Gastroesophageal sphincter (tissue), 4 donors: ENCODE measurements at regions not wholly inside any gene's neighbourhood (a gene's known extent, or its start where the extent isn't known, plus 50 kb on each side); places are given as distances from the start of the nearest gene placed in this dataset.
"Not testable (repeated sequence)": the region's sequence is repeated elsewhere in the genome, so short reads cannot be mapped to it uniquely, and the experiment has no call there.

Experiments used
- ATAC-seq: fragments of 150-250 bp; one replicate; pipeline ENCODE4 v1.9.1; 2016; ENCODE audit warnings: mild to moderate bottlenecking, moderate library complexity
- H3K27ac ChIP-seq, 4 donors: fragments of 200-600 bp; sonication (generic) in 3 of 4; 1 replicate in 3 of 4; 2 replicates in 1 of 4; pipeline ENCODE4 v1.5.1; 2016 to 2019
- H3K27me3 ChIP-seq: fragments of 200-600 bp; sonication (generic); one replicate; pipeline ENCODE4 v1.5.1; 2019
- H3K36me3 ChIP-seq, 2 donors: fragments of 200-600 bp; sonication (generic); one replicate each; pipeline ENCODE4 v1.5.1; 2019; ENCODE audit warnings: control low read depth in 1 of 2
- H3K4me1 ChIP-seq, 3 donors: fragments of 200-600 bp; sonication (generic); 1 replicate in 2 of 3; 2 replicates in 1 of 3; pipeline ENCODE4 v1.5.1; 2016 to 2019; ENCODE audit warnings: control low read depth in 2 of 3
- H3K4me3 ChIP-seq, 2 donors: fragments of 200-600 bp; sonication (generic); one replicate each; pipeline ENCODE4 v1.5.1; 2019; ENCODE audit warnings: mild to moderate bottlenecking in 1 of 2, moderate library complexity in 1 of 2
- H3K9me3 ChIP-seq, 3 donors: fragments of 200-600 bp; sonication (generic); one replicate each; pipeline ENCODE4 v1.5.1; 2017 to 2019; ENCODE audit warnings: control low read depth in 2 of 3
- EP300 ChIP-seq: sonication (generic); formaldehyde crosslinking; IDR thresholded peaks from one replicate; pipeline ENCODE4 v1.6.1; 2017; ENCODE audit warnings: antibody characterized with exemption, mild to moderate bottlenecking
- POLR2A ChIP-seq, 2 donors: fragments of 450-650 bp; IDR thresholded peaks; one replicate each; pipeline ENCODE4 v1.6.1; 2017; ENCODE audit warnings: antibody characterized with exemption in 2 of 2, mild to moderate bottlenecking in 2 of 2, moderate library complexity in 1 of 2
- POLR2AphosphoS5 ChIP-seq: sonication (generic); formaldehyde crosslinking; IDR thresholded peaks from one replicate; pipeline ENCODE4 v1.6.1; 2017; ENCODE audit warnings: antibody characterized with exemption
- WGBS, 2 donors: methylation state at CpG; one replicate each; pipeline ENCODE4 v1.1.5; 2018; ENCODE audit warnings: low coverage in 1 of 2; 5-methylcytosine and 5-hydroxymethylcytosine counted together
- TF ChIP-seq, protein P1 (sequence below), 4 experiments: fragments of 200-600 bp in 2 of 4; fragments of 450-650 bp in 2 of 4; sonication (generic) in 1 of 4; IDR thresholded peaks; one replicate each; pipeline ENCODE4 v1.5.1; 2017 to 2019; ENCODE audit warnings: antibody characterized with exemption in 4 of 4, mild to moderate bottlenecking in 2 of 4, moderate library complexity in 2 of 4

- WGBS, 2 donors, result 53 to 100% methylated on average over 1 of the region's 1 CpG
- Histone ChIP-seq H3K36me3 (no peaks in the 10 kb centered on the region), H3K4me3 (no peak overlapping the region), H3K27me3 (no peaks in the 10 kb centered on the region), H3K27ac (no peak overlapping the region), H3K4me1 (no peaks in the 10 kb centered on the region), H3K9me3 (no peaks in the 10 kb centered on the region)
- ATAC-seq, result no peak
- no peak for TF ChIP-seq POLR2AphosphoS5
Observed at GRCh38 chr2:176999301-176999700, 213.3 kb upstream of the HNRNPA3 start.

DNA sequence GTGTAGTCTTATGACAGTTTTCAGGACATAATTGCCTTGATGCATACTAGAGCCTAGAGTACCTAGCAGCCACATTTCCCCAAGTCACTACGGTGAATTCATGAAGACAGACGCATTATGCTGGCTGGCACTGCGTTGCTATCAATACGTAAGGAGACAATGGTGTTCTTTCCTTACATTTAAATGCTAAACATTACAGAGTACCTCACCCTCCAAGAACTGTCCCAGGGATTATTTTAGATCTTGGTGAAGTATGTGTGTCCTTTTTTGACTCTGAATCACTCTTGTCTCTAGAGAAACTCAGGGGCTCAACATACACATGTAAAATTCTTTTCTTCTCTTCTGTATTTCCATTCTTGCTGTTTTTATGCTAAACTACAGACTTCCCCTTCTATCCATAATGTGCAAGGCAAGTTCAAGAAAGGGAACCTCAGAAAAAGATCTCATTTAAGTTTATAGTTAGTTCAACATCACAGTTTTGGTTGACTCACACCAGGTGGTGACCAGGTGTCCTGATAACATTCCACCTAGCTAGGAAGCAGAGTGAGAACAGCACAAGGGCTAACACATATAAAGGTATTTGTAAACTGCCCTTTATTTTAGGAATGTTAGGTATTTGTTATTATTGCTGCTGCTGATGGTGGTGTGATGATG is 212.4 kb upstream of the HNRNPA3 start:
- no peaks in the 10 kb centered on the region for H3K4me1 ChIP-seq
- H3K27me3 ChIP-seq, result no peaks in the 10 kb centered on the region
- ATAC-seq, result no peak
- no peaks in the 10 kb centered on the region for H3K36me3 ChIP-seq
- 93% methylated on average over 4 of the region's 4 CpGs; no CpG with 5 or more reads in 1 of the 2 donors for WGBS, 2 donors
- H3K4me3 ChIP-seq, result no peak overlapping the region
- no peak overlapping the region for H3K27ac ChIP-seq
- no peaks in the 10 kb centered on the region for H3K9me3 ChIP-seq
- TF ChIP-seq POLR2AphosphoS5 (no peak), EP300 (no peak), POLR2A (IDR thresholded peaks at IDR 0.05) (no peak)
- TF ChIP-seq, protein P1, sequence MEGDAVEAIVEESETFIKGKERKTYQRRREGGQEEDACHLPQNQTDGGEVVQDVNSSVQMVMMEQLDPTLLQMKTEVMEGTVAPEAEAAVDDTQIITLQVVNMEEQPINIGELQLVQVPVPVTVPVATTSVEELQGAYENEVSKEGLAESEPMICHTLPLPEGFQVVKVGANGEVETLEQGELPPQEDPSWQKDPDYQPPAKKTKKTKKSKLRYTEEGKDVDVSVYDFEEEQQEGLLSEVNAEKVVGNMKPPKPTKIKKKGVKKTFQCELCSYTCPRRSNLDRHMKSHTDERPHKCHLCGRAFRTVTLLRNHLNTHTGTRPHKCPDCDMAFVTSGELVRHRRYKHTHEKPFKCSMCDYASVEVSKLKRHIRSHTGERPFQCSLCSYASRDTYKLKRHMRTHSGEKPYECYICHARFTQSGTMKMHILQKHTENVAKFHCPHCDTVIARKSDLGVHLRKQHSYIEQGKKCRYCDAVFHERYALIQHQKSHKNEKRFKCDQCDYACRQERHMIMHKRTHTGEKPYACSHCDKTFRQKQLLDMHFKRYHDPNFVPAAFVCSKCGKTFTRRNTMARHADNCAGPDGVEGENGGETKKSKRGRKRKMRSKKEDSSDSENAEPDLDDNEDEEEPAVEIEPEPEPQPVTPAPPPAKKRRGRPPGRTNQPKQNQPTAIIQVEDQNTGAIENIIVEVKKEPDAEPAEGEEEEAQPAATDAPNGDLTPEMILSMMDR (IDR thresholded peaks at IDR 0.05), result no peak

GRCh38 chr2:177000715-177001072 is 211.9 kb upstream of the HNRNPA3 start:
- 82 to 91% methylated on average over 4 of the region's 4 CpGs for WGBS, 2 donors
- Histone ChIP-seq H3K27me3 (no peaks in the 10 kb centered on the region), H3K4me3 (no peak overlapping the region), H3K36me3 (no peaks in the 10 kb centered on the region), H3K9me3 (no peaks in the 10 kb centered on the region), H3K4me1 (no peaks in the 10 kb centered on the region), H3K27ac (no peak overlapping the region)
- no peak for ATAC-seq
- TF ChIP-seq POLR2AphosphoS5, result no peak
- TF ChIP-seq POLR2A (IDR thresholded peaks at IDR 0.05), result no peak
- TF ChIP-seq, protein P1 (IDR thresholded peaks at IDR 0.05), result no peak
- TF ChIP-seq EP300, result no peak

GRCh38 chr2:177001334-177001733 is 211.3 kb upstream of the HNRNPA3 start:
- H3K36me3 ChIP-seq, result no peaks in the 10 kb centered on the region
- no peak overlapping the region for H3K27ac ChIP-seq
- H3K4me1 ChIP-seq, result no peaks in the 10 kb centered on the region
- no peak for TF ChIP-seq POLR2A (IDR thresholded peaks at IDR 0.05)
- TF ChIP-seq, protein P1 (IDR thresholded peaks at IDR 0.05), result no peak
- no peak for TF ChIP-seq POLR2AphosphoS5
- no peak for TF ChIP-seq EP300
- no peaks in the 10 kb centered on the region for H3K27me3 ChIP-seq
- no peak for ATAC-seq
- no peak overlapping the region for H3K4me3 ChIP-seq
- H3K9me3 ChIP-seq, result no peaks in the 10 kb centered on the region
- WGBS, 2 donors, result 73 to 83% methylated on average over 2 of the region's 2 CpGs

GRCh38 chr2:177002983-177003382 is 209.6 kb upstream of the HNRNPA3 start:
- peaks cover 0 to 6% (median 0%) of the 10 kb centered on the region in 3 donors for H3K9me3 ChIP-seq
- H3K4me1 ChIP-seq, result no peaks in the 10 kb centered on the region
- WGBS, 2 donors, result 100% methylated on average over 1 of the region's 3 CpGs; no CpG with 5 or more reads in 1 of the 2 donors
- ATAC-seq, result no peak
- H3K4me3 ChIP-seq, result no peak overlapping the region
- no peaks in the 10 kb centered on the region for H3K36me3 ChIP-seq
- H3K27me3 ChIP-seq, result no peaks in the 10 kb centered on the region
- TF ChIP-seq, protein P1 (IDR thresholded peaks at IDR 0.05), result no peak
- TF ChIP-seq POLR2AphosphoS5, result no peak
- no peak for TF ChIP-seq EP300
- no peak for TF ChIP-seq POLR2A (IDR thresholded peaks at IDR 0.05)
- no peak overlapping the region for H3K27ac ChIP-seq

DNA sequence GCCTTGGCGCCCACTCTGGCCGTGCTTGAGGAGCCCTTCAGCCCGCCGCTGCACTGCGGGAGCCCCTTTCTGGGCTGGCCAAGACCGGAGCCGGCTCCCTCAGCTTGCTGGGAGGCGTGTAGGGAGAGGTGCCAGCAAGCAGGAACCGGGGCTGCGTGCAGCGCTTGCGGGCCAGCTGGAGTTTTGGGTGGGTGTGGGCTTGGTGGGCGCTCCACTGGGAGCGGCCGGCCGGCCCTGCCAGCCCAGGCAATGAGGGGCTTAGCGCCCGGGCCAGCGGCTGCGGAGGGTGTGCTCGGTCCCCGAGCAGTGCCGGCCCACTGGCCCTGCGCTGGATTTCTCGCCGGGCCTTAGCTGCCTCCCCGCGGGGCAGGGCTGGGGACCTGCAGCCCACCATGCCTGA is 204.9 kb upstream of the HNRNPA3 start:
- not testable (repeated sequence) for H3K36me3 ChIP-seq, H3K9me3 ChIP-seq, H3K4me1 ChIP-seq, ATAC-seq, H3K27ac ChIP-seq, H3K4me3 ChIP-seq, H3K27me3 ChIP-seq
- WGBS, 2 donors, result 100% methylated on average over 2 of the region's 28 CpGs; no CpG with 5 or more reads in 1 of the 2 donors

- WGBS, 2 donors, result 89 to 91% methylated on average over 3 to 16 of the region's 17 CpGs
- H3K4me1 ChIP-seq, ATAC-seq, H3K27ac ChIP-seq, H3K27me3 ChIP-seq, H3K9me3 ChIP-seq, H3K4me3 ChIP-seq, H3K36me3 ChIP-seq: not testable (repeated sequence)
Observed at GRCh38 chr2:177008662-177009061, 203.9 kb upstream of the HNRNPA3 start.
